Heart left ventricle (tissue), 13 donors: ENCODE measurements at regions not wholly inside any gene's neighbourhood (a gene's known extent, or its start where the extent isn't known, plus 50 kb on each side); places are given as distances from the start of the nearest gene placed in this dataset.

Experiments
- POLR2A ChIP-seq, 2 donors: fragments of 450-650 bp; IDR thresholded peaks; one replicate each; pipeline ENCODE4 v1.6.1; 2017; ENCODE audit warnings: antibody characterized with exemption in 2 of 2, mild to moderate bottlenecking in 2 of 2, moderate library complexity in 2 of 2
- TF ChIP-seq, protein P1 (sequence below), 12 donors: fragments of 200-600 bp; sonication (generic) in 4 of 12; IDR thresholded peaks; one replicate each; pipeline versions ENCODE4 v1.5.0 to v1.8.0; 2018 to 2022; ENCODE audit warnings: antibody characterized with exemption in 12 of 12, mild to moderate bottlenecking in 5 of 12
- donor health status: ischemic (EF 13 %, LVEDD 7.1; RV severe dilation, severe dysfunction).
- donor health status: DM: no; HTN: yes; CAD: no.
- donor health status: DM: no; HTN: no; CAD: no.
- donor health status: ischemic (EF 25% LVEDD 6.9; RV normal size, moderate dysfunction).
- donor health status: ischemic (EF 25% LVEDD 5.7; RV mildly dilated, moderate dysfunction).
- donor health status: ischemic (EF 35%, LVEDD 5.7; RV mildly dilated, moderate dysfunction).
- donor health status: nonischemic (EF 11% LVEDD 7.7; RV severe dilation, severe dysfunction).
- donor health status: DM: yes; HTN: yes; CAD: no.
- donor health status: PGD.
- donor health status: ischemic (EF 29% LVEDD 5.4; RV normal size, mild dysfunction).
- donor health status: nonischemic (EF 23%, LVEDD 6.1; RV moderate dilation, normal function).

DNA sequence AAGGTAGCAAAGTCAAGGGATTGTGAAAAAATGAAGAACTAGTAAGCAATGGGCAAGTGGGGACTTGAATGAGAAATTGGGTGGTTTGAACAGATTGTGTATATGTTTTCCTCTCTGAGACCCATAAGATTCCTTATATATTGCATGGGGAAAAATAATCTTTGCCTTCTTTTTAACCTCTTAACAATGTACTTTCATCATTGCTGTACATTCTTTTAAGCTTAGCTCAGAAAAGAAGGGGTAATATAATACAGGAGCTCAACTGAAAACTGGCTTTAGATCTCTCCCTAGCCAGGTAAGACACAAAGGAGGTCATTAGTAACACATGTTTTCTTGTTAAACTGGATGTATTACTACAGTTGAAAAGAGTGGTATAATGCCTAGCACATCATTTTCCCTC, 287.2 kb downstream of the RNF144B start:
- TF ChIP-seq, protein P1, sequence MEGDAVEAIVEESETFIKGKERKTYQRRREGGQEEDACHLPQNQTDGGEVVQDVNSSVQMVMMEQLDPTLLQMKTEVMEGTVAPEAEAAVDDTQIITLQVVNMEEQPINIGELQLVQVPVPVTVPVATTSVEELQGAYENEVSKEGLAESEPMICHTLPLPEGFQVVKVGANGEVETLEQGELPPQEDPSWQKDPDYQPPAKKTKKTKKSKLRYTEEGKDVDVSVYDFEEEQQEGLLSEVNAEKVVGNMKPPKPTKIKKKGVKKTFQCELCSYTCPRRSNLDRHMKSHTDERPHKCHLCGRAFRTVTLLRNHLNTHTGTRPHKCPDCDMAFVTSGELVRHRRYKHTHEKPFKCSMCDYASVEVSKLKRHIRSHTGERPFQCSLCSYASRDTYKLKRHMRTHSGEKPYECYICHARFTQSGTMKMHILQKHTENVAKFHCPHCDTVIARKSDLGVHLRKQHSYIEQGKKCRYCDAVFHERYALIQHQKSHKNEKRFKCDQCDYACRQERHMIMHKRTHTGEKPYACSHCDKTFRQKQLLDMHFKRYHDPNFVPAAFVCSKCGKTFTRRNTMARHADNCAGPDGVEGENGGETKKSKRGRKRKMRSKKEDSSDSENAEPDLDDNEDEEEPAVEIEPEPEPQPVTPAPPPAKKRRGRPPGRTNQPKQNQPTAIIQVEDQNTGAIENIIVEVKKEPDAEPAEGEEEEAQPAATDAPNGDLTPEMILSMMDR (IDR thresholded peaks at IDR 0.05) = no peak
- no peak for TF ChIP-seq POLR2A (IDR thresholded peaks at IDR 0.05)
